Stimulated activated naive CD8-positive, alpha-beta T cell treated with anti-CD3 and anti-CD28 coated beads, Interleukin-15, amount 100 ng/mL, for 72 hours (primary cell): ENCODE measurements at regions not wholly inside any gene's neighbourhood (a gene's known extent, or its start where the extent isn't known, plus 50 kb on each side); places are given as distances from the start of the nearest gene placed in this dataset.
A peak's percentile ranks its signal among the peaks of the same experiment; 100 is the strongest.

Source experiments
- ATAC-seq: fragments of 150-1000 bp; cut with Tn5 transposase; 2 replicates; pipeline ENCODE4 v1.10.0; 2021; ENCODE audit warnings: mild to moderate bottlenecking, moderate library complexity
- DNase-seq, 2 donors: peaks; one replicate each; pipeline ENCODE4 v3.0.0; 2021 to 2022
- H3K27ac Mint-ChIP-seq, 2 donors: one replicate each; pipeline ENCODE4 v1.8.0; 2022; ENCODE audit warnings: mild to moderate bottlenecking in 2 of 2, mixed read lengths in 2 of 2, moderate library complexity in 2 of 2
- H3K27me3 Mint-ChIP-seq: one replicate; pipeline ENCODE4 v1.8.0; 2022; ENCODE audit warnings: mixed read lengths
- H3K4me1 Mint-ChIP-seq: one replicate; pipeline ENCODE4 v1.8.0; 2022; ENCODE audit warnings: mild to moderate bottlenecking, mixed read lengths
- H3K4me3 Mint-ChIP-seq, 2 donors: one replicate each; pipeline ENCODE4 v1.8.0; 2022; ENCODE audit warnings: mild to moderate bottlenecking in 2 of 2, mixed read lengths in 2 of 2, moderate library complexity in 1 of 2
- H3K9me3 Mint-ChIP-seq, 2 donors: one replicate each; pipeline ENCODE4 v1.8.0; 2022; ENCODE audit warnings: mixed read lengths in 2 of 2

DNA sequence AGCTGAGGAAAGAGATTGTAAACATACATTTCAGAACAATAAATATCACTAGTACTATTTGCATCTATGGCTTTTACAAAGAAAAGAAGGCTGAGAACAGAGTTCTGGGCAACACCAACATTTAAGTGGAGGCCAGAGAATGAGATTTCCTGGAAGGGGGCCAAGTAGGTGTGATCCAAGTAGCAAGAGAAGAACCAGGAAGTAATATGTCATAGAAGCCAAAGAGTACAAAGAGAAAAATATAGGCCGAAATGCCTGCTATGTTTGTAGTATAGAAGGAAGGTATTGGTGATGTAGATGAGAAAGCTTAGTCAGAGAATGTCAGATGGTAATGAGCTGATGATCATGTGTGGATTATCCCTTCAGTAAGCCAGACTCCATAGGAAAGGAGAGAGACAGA is 94.5 kb downstream of the PERP start:
- Mint-ChIP-seq H3K27me3 (no peaks in the 10 kb centered on the region), H3K4me1 (peaks cover 5% of the 10 kb centered on the region), H3K4me3 (no peak overlapping the region), H3K27ac (no peak overlapping the region), H3K9me3 (no peaks in the 10 kb centered on the region)
- no peak for DNase-seq
- no peak for ATAC-seq

DNA sequence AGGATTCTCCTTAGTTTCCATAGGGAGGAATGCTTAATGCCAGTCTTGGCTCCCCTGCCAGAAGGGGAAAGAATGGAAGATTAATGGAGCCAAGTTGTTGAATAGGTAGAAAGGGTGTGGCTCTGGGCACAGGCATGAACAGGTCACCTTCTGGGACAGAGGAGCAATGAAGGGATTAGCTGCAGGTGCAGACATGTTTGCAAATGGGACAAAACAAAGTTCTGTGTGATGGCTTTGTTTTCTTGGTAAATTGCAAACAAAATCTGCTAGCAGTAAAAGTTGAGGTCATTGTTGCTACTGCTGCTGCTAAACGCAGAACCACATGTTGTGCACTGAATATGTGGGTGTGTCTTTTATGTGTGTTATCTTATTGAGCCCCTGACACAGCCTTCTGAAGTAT is 93.3 kb downstream of the PERP start:
- ATAC-seq (no peak), DNase-seq (no peak)
- Mint-ChIP-seq H3K9me3 (no peaks in the 10 kb centered on the region), H3K27ac (no peak overlapping the region), H3K4me1 (peaks cover 5% of the 10 kb centered on the region), H3K4me3 (no peak overlapping the region), H3K27me3 (no peaks in the 10 kb centered on the region)

DNA sequence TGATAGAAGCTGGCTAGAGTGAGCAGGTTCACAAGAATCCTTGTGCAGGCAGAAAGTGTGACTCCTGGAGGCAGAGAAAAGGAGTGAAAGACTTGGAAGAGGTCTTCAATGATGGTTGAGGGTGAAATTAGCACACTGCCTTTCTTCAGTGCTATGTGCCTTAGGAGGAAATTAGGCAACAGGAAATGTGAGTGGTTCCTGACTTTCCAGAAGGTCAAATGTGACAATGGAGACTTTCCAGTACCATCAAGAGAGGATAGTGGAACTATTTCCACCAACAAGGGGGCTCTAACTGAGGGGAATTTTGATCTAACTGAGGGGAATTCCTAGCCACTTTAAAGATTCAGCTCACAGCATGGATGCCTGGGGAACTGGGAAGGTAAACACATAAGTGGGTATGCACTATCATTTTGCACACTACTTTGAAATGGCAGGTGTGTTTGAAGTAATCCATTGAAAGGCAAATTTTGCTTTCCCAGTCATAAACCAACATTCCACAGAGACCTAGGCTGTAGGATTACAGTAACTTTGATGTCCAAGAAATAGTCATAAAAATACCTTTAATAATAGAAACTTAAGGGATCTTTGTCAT is 90.0 kb downstream of the PERP start:
- peaks cover 6% of the 10 kb centered on the region for H3K27me3 Mint-ChIP-seq
- no peaks in the 10 kb centered on the region for H3K9me3 Mint-ChIP-seq
- ATAC-seq (no peak), DNase-seq (no peak)
- no peak overlapping the region for H3K4me3 Mint-ChIP-seq
- H3K4me1 Mint-ChIP-seq, result peaks cover 5% of the 10 kb centered on the region
- H3K27ac Mint-ChIP-seq, result no peak overlapping the region

DNA sequence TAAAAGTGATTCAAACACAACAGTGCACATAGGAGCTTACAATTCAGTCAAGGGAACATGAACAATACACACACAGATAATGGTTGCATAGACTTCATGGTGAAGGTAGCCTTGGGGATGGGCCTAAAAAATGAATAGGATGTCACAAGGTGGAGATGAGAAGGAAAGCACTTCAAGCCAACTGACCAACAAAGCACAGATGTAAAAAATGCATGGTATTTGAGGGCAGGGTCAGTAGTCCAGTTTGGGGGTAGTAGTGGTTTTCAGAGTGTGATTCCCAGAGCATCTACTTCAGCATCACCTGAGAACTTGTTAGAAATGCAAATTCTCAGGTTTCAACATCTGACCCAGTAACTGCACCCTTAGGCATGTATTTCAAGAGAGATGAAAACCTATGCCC is 88.9 kb downstream of the PERP start:
- ATAC-seq (no peak), DNase-seq (no peak)
- H3K4me3 Mint-ChIP-seq, result no peak overlapping the region
- peaks cover 6% of the 10 kb centered on the region for H3K27me3 Mint-ChIP-seq
- H3K4me1 Mint-ChIP-seq, result peaks cover 5% of the 10 kb centered on the region
- no peak overlapping the region for H3K27ac Mint-ChIP-seq
- H3K9me3 Mint-ChIP-seq, result no peaks in the 10 kb centered on the region

DNA sequence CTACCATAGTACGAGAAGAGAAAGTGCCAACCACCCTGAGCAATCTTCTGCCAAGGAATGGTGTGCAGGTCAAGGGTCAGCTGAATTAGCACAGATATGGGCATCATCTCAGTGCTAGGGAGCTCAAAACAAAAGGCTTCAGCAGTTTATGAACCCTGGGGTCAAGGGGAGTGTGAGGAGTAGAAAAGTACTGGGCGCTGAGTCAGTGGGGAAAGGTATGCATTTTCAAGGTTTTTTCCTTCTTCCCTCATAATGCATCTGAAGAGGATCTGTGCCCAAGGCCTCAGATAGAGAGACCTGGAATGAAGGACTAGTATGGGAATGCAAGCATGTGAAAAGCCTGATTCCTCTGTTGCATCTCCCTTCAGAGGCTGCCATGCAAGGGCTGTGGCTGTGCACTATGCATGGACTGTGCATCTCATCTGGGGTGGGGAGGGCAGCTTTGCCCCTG is 81.7 kb downstream of the PERP start:
- Mint-ChIP-seq H3K4me3 (no peak overlapping the region), H3K9me3 (no peaks in the 10 kb centered on the region), H3K27me3 (peaks cover 13% of the 10 kb centered on the region), H3K4me1 (no peaks in the 10 kb centered on the region), H3K27ac (no peak overlapping the region)
- no peak for DNase-seq
- no peak for ATAC-seq

DNA sequence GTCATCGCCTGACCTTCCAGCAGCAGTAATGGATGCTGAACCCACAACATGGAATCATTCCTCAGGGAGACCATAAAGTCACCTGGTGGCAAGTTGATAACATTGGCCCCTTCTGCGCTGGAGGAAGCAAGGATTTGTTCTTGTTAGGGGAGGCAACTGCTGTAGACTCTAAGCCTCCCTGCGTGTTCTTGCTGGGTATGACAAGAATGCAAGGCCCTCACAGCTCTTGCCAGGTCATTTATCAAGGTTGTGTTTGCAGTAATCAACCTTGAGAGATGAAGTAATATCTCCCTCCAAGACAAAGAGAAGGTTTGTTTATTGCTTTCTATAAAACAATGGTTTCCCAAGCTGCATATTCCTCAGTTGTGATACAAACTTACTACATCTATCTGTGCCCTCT is 80.9 kb downstream of the PERP start:
- Mint-ChIP-seq H3K27me3 (peaks cover 13% of the 10 kb centered on the region), H3K27ac (no peak overlapping the region), H3K4me3 (no peak overlapping the region), H3K4me1 (no peaks in the 10 kb centered on the region), H3K9me3 (no peaks in the 10 kb centered on the region)
- DNase-seq (no peak), ATAC-seq (no peak)

DNA sequence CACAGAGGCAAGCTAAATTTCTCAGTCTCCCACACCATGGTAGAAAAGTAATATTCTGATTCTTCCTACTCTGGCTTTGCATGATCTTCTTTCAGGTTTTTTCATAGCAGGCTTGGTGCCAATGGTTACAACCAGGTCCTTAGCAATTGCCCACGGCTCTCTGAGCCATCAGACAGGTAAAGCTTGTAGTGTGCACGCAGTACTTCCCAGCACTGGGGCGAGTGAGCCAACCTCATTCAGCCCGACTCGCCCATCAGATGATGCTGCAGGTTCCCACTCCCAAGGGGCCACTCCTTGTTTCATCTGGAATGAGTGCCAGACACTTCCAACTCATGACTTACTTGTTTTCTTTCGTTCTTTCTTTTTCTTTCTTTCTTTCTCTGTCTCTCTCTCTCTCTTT is 78.3 kb downstream of the PERP start:
- Mint-ChIP-seq H3K4me1 (no peaks in the 10 kb centered on the region), H3K9me3 (no peaks in the 10 kb centered on the region), H3K27me3 (peaks cover 13% of the 10 kb centered on the region), H3K4me3 (no peak overlapping the region), H3K27ac (no peak overlapping the region)
- ATAC-seq, result no peak
- no peak for DNase-seq

DNA sequence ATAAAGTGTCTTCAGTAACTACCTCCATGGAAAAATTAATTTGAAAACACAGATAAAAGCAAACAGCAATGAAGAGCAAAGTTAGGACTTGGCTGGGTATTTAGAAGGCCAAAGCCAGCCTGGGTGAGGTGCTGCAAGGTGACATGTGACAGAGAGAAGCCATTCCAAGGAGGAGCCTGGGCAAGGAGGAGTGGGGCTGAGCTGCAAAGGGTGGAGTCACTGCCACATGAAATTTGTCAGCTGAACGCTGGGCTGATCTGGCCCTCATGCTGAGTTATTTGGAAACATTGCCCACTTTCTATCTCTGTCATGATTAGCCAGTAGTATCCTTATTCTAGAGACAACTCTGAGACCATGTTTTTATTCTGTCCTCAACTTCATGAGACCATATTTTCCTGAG is 76.3 kb downstream of the PERP start:
- DNase-seq (no peak), ATAC-seq (no peak)
- Mint-ChIP-seq H3K27me3 (peaks cover 13% of the 10 kb centered on the region), H3K4me3 (no peak overlapping the region), H3K27ac (no peak overlapping the region), H3K4me1 (no peaks in the 10 kb centered on the region), H3K9me3 (no peaks in the 10 kb centered on the region)

DNA sequence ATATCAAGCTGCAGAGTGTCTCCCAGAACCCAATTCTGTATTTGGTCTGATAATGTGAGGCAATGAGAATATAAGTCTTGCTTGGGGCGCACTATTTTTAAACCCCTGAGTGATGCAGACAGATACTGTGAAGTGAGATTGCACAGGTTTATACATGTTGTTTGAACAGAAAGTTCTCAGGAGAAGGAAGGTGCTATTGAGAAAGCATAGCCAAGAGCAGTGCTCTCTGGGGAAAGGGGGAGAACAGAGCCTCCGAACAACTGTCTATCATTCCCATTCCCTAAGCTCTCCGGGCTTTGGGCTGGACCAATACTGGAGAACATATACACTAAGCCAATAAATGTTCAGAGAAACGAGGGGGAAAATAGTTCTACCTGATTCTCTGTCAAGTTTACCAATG is 75.8 kb downstream of the PERP start:
- Mint-ChIP-seq H3K9me3 (no peaks in the 10 kb centered on the region), H3K27me3 (peaks cover 13% of the 10 kb centered on the region)

DNA sequence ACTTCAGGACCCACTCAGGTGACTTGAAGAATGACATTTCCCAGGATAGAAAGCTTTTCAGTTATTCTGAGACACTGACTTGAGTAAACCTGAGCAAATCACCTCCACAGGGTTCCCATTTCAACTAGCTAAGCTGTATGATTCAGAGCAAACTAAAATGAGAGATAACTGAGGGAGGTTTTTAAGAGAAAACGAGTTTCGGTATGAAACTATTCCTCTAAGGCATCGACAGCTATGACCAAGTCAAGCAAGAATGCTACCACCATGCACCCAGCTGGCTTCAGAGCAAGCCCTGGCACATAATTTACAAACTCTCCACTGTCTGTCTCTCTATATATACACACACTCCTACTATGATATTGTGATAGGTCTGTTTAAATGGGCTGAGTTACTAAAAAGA is 75.4 kb downstream of the PERP start:
- Mint-ChIP-seq H3K9me3 (no peaks in the 10 kb centered on the region), H3K4me1 (no peaks in the 10 kb centered on the region), H3K4me3 (no peak overlapping the region), H3K27ac (no peak overlapping the region), H3K27me3 (peaks cover 13% of the 10 kb centered on the region)
- DNase-seq (no peak), ATAC-seq (no peak)

More for the DNA sequence above, 75.8 kb downstream of the PERP start:
- no peak overlapping the region for H3K4me3 Mint-ChIP-seq
- no peaks in the 10 kb centered on the region for H3K4me1 Mint-ChIP-seq
- no peak for ATAC-seq
- H3K27ac Mint-ChIP-seq, result no peak overlapping the region
- DNase-seq, result no peak

DNA sequence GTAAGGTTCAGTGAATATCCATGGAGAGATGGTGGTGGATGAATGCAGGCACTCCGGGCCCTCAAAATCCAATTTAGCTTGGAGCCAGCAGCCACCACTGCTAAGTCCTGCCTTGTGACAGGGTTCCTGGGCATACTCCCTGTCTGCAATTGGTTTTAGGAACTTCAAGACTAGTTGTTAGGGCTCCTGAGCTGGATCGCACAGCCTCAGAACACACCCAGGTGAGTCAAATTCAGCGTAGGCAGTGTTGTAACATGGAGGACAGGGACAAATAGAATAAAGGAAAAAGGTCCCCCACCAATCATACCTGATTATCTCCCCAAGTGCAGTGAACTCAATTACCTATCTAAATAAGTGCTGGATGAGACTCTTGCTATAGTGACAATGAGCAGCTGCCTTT is 74.6 kb downstream of the PERP start:
- peaks cover 13% of the 10 kb centered on the region for H3K27me3 Mint-ChIP-seq
- no peak for ATAC-seq
- no peak overlapping the region for H3K27ac Mint-ChIP-seq
- no peaks in the 10 kb centered on the region for H3K9me3 Mint-ChIP-seq
- no peak overlapping the region for H3K4me3 Mint-ChIP-seq
- no peak for DNase-seq
- H3K4me1 Mint-ChIP-seq, result no peaks in the 10 kb centered on the region

DNA sequence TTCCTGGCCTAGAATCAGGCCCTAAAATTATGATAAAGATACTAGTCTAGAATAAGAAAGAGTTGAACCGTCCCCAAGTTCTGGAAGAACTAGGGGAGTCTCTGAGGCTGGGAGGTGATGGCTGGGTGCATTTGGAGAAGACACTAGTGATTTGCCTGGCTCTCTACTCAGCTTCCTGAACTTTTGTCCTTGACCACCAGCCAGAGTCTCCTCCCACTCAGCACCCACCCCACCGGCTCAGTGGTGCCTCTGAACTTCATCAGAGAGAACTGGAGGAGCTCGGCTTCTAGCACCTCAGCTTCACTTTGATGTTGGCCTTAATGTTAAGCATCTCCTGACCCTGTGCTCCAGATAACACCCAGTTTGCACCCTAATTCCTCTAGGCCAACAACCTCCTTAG is 73.0 kb downstream of the PERP start:
- H3K27me3 Mint-ChIP-seq, result peaks cover 3% of the 10 kb centered on the region

DNA sequence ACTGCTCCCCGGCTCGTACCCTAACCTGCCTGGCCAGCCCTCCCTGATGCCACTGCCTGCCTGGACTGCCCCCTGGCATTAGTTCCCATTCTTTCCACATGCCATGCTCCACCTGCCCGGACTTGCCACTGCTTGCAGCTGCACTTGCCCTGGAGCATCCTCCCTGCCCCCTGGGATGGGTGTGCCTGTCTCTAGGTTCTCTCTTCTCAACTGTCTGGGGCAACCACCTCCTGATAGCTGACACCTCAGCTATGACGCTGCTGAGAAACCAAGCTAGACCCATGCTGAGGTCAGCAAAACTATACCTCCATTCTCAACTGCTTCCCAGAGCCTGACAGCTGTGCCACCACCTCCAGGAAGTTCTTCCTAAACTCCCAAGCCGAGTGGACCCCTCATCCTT is 72.1 kb downstream of the PERP start:
- H3K4me1 Mint-ChIP-seq, result no peaks in the 10 kb centered on the region
- no peaks in the 10 kb centered on the region for H3K27me3 Mint-ChIP-seq
- ATAC-seq (no peak), DNase-seq (no peak)
- peak overlapping the region in 1 of 2 donors; percentile 73 for H3K27ac Mint-ChIP-seq
- no peak overlapping the region for H3K4me3 Mint-ChIP-seq
- no peaks in the 10 kb centered on the region for H3K9me3 Mint-ChIP-seq

More for the DNA sequence above, 73.0 kb downstream of the PERP start:
- ATAC-seq (no peak), DNase-seq (no peak)
- Mint-ChIP-seq H3K9me3 (no peaks in the 10 kb centered on the region), H3K4me3 (no peak overlapping the region), H3K4me1 (no peaks in the 10 kb centered on the region), H3K27ac (no peak overlapping the region)

DNA sequence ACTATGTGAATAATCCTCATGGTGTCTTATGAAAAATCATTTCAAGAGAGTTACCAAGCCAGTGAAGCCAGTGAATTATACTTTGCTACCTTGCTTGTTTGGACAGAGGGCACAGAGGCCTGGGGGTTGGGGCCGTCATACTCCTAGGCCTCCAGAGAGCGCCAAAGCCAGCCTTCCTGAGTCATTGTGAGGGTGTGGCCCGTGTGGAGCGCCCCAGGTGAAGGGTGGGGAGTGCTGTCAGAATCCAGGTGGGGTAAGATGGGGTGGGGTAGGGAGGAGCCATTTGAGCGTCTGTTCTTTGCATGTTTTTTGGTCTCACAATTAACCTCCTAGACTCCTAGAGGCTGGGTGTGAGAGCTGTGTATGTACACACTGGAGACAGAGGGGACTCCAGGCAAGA is 71.1 kb downstream of the PERP start:
- Mint-ChIP-seq H3K27ac (no peak overlapping the region), H3K4me1 (no peaks in the 10 kb centered on the region), H3K4me3 (no peak overlapping the region), H3K27me3 (no peaks in the 10 kb centered on the region), H3K9me3 (no peaks in the 10 kb centered on the region)
- DNase-seq, result no peak
- ATAC-seq, result no peak

DNA sequence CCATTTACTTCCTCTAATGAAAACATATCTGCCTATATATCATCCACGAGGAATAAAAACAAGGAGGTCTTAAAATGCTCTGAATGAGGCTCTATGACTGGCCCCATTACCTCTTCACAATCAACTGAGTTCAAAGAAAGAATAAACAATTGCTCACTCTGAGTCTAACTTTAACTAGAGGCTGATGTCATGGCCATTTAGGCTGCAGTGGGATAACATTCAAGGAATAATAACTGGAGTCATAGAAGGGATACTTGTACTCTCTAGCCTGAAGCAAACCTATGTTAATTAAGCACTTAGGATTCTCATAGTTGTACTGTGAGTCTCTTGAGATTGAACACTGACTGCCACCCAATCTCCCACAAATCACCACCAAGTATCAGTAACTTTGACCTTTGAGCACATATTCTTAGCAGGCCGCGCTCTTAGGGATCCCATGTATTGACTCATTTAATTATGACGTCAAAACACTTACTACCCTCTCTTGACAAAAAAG is 70.2 kb downstream of the PERP start:
- Mint-ChIP-seq H3K27me3 (no peaks in the 10 kb centered on the region), H3K27ac (no peak overlapping the region), H3K9me3 (no peaks in the 10 kb centered on the region), H3K4me1 (no peaks in the 10 kb centered on the region), H3K4me3 (no peak overlapping the region)
- no peak for DNase-seq
- ATAC-seq, result no peak

DNA sequence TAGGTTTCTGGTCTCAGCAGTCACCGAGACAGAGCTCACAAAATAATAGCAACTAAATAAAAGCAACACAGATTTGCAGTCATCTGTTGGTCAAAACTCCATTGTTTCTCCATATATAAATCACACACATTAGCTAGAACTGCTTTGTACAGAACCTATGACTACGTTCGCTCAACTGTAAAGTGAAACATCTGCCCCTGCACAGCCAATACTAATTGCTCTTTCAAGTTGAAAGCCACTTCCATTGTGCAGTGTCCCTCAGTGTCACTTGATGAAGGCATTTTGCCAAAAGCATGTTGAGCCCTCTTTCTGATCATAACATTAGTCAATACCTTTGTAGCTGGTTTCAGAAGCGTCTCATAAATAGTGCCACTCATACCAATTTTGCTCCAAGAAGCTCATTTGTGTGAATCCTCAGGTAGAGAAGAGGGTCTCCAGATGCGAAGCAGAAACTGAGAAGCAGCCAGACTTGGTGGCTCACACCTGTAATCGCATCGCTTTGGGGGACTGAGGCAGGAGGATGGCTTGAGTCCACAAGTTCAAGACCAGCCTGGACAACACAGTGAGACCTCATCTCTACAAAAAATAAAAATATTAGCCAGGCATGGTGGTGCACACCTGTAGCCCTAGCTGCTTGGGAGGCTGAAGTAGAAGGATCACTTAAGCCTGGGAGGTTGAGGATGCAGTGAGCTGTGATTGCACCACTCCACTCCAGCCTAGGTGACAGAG is 68.9 kb downstream of the PERP start:
- H3K9me3 Mint-ChIP-seq, result no peaks in the 10 kb centered on the region
- H3K27me3 Mint-ChIP-seq, result no peaks in the 10 kb centered on the region
- ATAC-seq (no peak), DNase-seq (no peak)
- no peak overlapping the region for H3K27ac Mint-ChIP-seq
- no peaks in the 10 kb centered on the region for H3K4me1 Mint-ChIP-seq
- H3K4me3 Mint-ChIP-seq, result no peak overlapping the region
